HG03025 (cell line): ENCODE measurements at regions not wholly inside any gene's neighbourhood (a gene's known extent, or its start where the extent isn't known, plus 50 kb on each side); places are given as distances from the start of the nearest gene placed in this dataset.

Source experiments
- ATAC-seq: cut with Tn5 transposase; IDR thresholded peaks from one replicate; pipeline ENCODE4 v1.9.1; 2021; ENCODE audit warnings: mild to moderate bottlenecking, moderate library complexity; ENCODE audit not compliant: unreplicated experiment, low FRiP score

- ATAC-seq = no peak
These were observed 84.4 kb upstream of the NUDT12 start for GRCh38 chr5:103646698-103647614.

GRCh38 chr5:103645816-103646215 lies 83.2 kb upstream of the NUDT12 start:
- no peak for ATAC-seq

- no peak for ATAC-seq
These were observed 76.4 kb upstream of the NUDT12 start for GRCh38 chr5:103638979-103639378.

- no peak for ATAC-seq
These were observed 62.1 kb upstream of the NUDT12 start for GRCh38 chr5:103624675-103625074.

- ATAC-seq = no peak
These were observed 61.5 kb upstream of the NUDT12 start for GRCh38 chr5:103624035-103624480.

- ATAC-seq = no peak
These were observed 60.8 kb upstream of the NUDT12 start for GRCh38 chr5:103623425-103623824.

- ATAC-seq = no peak
These were observed 59.0 kb upstream of the NUDT12 start for GRCh38 chr5:103621548-103621930.

- ATAC-seq = no peak
These were observed 58.4 kb upstream of the NUDT12 start for GRCh38 chr5:103620851-103621547.

- no peak for ATAC-seq
These were observed 55.3 kb upstream of the NUDT12 start for GRCh38 chr5:103617913-103618312.

- no peak for ATAC-seq
These were observed 54.5 kb upstream of the NUDT12 start for GRCh38 chr5:103617090-103617489.

- no peak for ATAC-seq
These were observed 50.0 kb upstream of the NUDT12 start for GRCh38 chr5:103612545-103612944.
